Keratinocyte (primary cell): ENCODE measurements at regions not wholly inside any gene's neighbourhood (a gene's known extent, or its start where the extent isn't known, plus 50 kb on each side); places are given as distances from the start of the nearest gene placed in this dataset.

Experiments
- DNase-seq: peaks from one replicate; pipeline ENCODE4 v3.0.0-alpha.2; 2011; ENCODE audit warnings: low read depth, missing footprints, low spot score
- FAIRE-seq: peaks from 2 replicates; lab custom pipeline; 2011; peaks lifted over from hg19 to GRCh38; lab: Jason Lieb, UNC
- H2AFZ ChIP-seq: 2 replicates; pipeline ENCODE4 v1.6.0; 2012; ENCODE audit warnings: low read length, control low read depth, inconsistent platforms; ENCODE audit not compliant: control insufficient read depth
- H3K27ac ChIP-seq: 2 replicates; pipeline ENCODE4 v1.5.1; 2011; ENCODE audit warnings: low read length; ENCODE audit not compliant: control insufficient read depth, insufficient read depth
- H3K27me3 ChIP-seq: 3 replicates; pipeline ENCODE4 v1.6.0; 2011; ENCODE audit warnings: low read length; ENCODE audit not compliant: control insufficient read depth, insufficient read depth; ENCODE audit errors: extremely low read depth
- H3K36me3 ChIP-seq, 2 experiments: 2 replicates in 1 of 2; 3 replicates in 1 of 2; pipeline ENCODE4 v1.5.1; 2011; ENCODE audit warnings: low read length in 2 of 2, mild to moderate bottlenecking in 1 of 2; ENCODE audit not compliant: control insufficient read depth in 2 of 2, insufficient read depth in 2 of 2; ENCODE audit errors: extremely low read depth in 1 of 2
- H3K4me1 ChIP-seq: 3 replicates; pipeline ENCODE4 v1.5.1; 2011; ENCODE audit warnings: low read length; ENCODE audit not compliant: control insufficient read depth, insufficient read depth; ENCODE audit errors: extremely low read depth
- H3K4me2 ChIP-seq: 3 replicates; pipeline ENCODE4 v1.6.0; 2011; ENCODE audit warnings: low read depth, low read length; ENCODE audit not compliant: control insufficient read depth, insufficient read depth; ENCODE audit errors: extremely low read depth
- H3K4me3 ChIP-seq, 3 experiments: fragments of 200-600 bp in 1 of 3; sonication (generic) in 1 of 3; 2 replicates in 2 of 3; 3 replicates in 1 of 3; pipeline ENCODE4 v1.5.1; 2011 to 2016; ENCODE audit warnings: low read length in 3 of 3, mild to moderate bottlenecking in 3 of 3, control low read depth in 2 of 3, inconsistent platforms in 1 of 3, low read depth in 1 of 3, mixed read lengths in 1 of 3, mixed run types in 1 of 3, moderate library complexity in 1 of 3; ENCODE audit not compliant: control insufficient read depth in 2 of 3, insufficient read depth in 2 of 3; ENCODE audit errors: extremely low read depth in 1 of 3
- H3K79me2 ChIP-seq: 2 replicates; pipeline ENCODE4 v1.6.0; 2012; ENCODE audit warnings: low read length; ENCODE audit not compliant: control insufficient read depth, insufficient read depth
- H3K9ac ChIP-seq: 3 replicates; pipeline ENCODE4 v1.6.0; 2011; ENCODE audit warnings: low read length; ENCODE audit not compliant: control insufficient read depth, insufficient read depth; ENCODE audit errors: extremely low read depth
- H3K9me1 ChIP-seq: 3 replicates; pipeline ENCODE4 v1.6.0; 2011; ENCODE audit warnings: low read length; ENCODE audit not compliant: control insufficient read depth, insufficient read depth; ENCODE audit errors: extremely low read depth
- H3K9me3 ChIP-seq: 2 replicates; pipeline ENCODE4 v1.5.1; 2012; ENCODE audit warnings: low read depth, low read length; ENCODE audit not compliant: control insufficient read depth
- H4K20me1 ChIP-seq: 3 replicates; pipeline ENCODE4 v1.6.0; 2011; ENCODE audit warnings: low read length; ENCODE audit not compliant: control insufficient read depth, insufficient read depth; ENCODE audit errors: extremely low read depth
- EZH2 ChIP-seq: IDR thresholded peaks from one replicate; pipeline ENCODE4 v1.6.1; 2012; ENCODE audit warnings: inconsistent platforms, mild to moderate bottlenecking, low read length, moderate library complexity
- dilution Hi-C: fragments of 300-500 bp; cut with MboI; formaldehyde crosslinking; loops from one replicate; pipeline ENCODE4 v1.7.0; 2020; ENCODE audit warnings: low sequenced_read_pairs; ENCODE audit not compliant: extremely low pct_ligation_motif_present
- TF ChIP-seq, protein P1 (sequence below), 3 experiments: IDR thresholded peaks in 1 of 3; conservative IDR thresholded peaks in 1 of 3; optimal IDR thresholded peaks in 1 of 3; 2 replicates in 2 of 3; 3 replicates in 1 of 3; pipeline versions ENCODE3 to v1.5.1; 2011; ENCODE audit warnings: low read length in 3 of 3, mild to moderate bottlenecking in 3 of 3, moderate library complexity in 2 of 3, control low read depth in 1 of 3, inconsistent platforms in 1 of 3; ENCODE audit not compliant: insufficient read depth in 2 of 3; ENCODE audit errors: extremely low read depth in 1 of 3

DNA sequence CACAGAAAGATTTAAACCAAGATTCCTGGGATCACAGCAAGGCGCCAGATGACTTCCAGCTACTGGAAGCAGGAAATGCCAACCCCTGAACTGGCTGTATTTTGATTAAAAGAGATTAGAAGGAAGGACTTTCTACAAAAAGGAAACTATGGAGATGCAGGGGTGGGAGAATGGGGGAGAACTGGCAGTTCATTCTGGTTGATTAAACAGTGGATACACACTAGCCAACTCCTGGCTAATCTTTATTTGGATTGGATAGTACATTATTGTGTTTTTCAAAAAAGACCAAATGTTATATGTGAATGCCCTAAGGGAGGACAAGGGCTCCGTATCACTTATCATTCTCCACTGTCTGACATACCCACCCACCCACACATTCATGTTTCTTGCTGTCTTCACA is 93.2 kb downstream of the CDO1 start:
- no peak for FAIRE-seq
- dilution Hi-C loops: no loop called here

DNA sequence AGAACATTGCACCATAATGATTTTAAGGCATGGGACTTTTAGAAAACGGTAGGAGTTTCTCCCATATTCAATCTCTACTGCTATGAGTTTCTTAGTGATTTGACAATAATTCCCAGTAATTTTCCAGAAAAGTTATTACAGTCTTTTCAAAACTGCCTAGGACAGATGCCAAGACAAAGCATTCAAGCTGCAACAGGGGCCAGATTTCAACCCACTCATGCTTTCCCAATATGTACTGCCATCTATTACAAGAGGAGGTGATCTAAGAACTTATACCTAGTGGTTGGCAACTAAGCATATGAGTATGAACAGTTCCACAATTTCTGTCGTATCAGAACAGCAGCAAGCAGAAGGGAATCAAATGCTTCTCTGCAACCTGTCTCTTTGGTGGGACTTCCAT is 95.1 kb upstream of the TMED7 start:
- Histone ChIP-seq H3K36me3 (no peaks in the 10 kb centered on the region), H3K4me1 (no peaks in the 10 kb centered on the region), H2AFZ (no peak overlapping the region), H3K79me2 (no peaks in the 10 kb centered on the region), H3K9ac (no peak overlapping the region), H3K4me2 (no peak overlapping the region), H3K9me3 (no peaks in the 10 kb centered on the region), H3K27me3 (no peaks in the 10 kb centered on the region), H4K20me1 (no peaks in the 10 kb centered on the region), H3K27ac (no peak overlapping the region), H3K9me1 (no peaks in the 10 kb centered on the region), H3K4me3 (no peak overlapping the region)
- TF ChIP-seq EZH2: no peak
- TF ChIP-seq, protein P1, sequence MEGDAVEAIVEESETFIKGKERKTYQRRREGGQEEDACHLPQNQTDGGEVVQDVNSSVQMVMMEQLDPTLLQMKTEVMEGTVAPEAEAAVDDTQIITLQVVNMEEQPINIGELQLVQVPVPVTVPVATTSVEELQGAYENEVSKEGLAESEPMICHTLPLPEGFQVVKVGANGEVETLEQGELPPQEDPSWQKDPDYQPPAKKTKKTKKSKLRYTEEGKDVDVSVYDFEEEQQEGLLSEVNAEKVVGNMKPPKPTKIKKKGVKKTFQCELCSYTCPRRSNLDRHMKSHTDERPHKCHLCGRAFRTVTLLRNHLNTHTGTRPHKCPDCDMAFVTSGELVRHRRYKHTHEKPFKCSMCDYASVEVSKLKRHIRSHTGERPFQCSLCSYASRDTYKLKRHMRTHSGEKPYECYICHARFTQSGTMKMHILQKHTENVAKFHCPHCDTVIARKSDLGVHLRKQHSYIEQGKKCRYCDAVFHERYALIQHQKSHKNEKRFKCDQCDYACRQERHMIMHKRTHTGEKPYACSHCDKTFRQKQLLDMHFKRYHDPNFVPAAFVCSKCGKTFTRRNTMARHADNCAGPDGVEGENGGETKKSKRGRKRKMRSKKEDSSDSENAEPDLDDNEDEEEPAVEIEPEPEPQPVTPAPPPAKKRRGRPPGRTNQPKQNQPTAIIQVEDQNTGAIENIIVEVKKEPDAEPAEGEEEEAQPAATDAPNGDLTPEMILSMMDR (optimal IDR thresholded peaks at IDR 0.05 in 1 of 3, IDR thresholded peaks at IDR 0.05 in 1 of 3, conservative IDR thresholded peaks at IDR 0.05 in 1 of 3; ENCODE audit: extremely low read depth in 1 of 3, insufficient read depth in 2 of 3, low read length in 3 of 3): no peak
- dilution Hi-C loops: no loop called here
- FAIRE-seq: no peak
- DNase-seq: no peak

More for the DNA sequence above, 93.2 kb downstream of the CDO1 start:
- Histone ChIP-seq H3K9me1 (no peaks in the 10 kb centered on the region), H2AFZ (no peak overlapping the region), H3K36me3 (no peaks in the 10 kb centered on the region), H3K27me3 (no peaks in the 10 kb centered on the region), H3K79me2 (no peaks in the 10 kb centered on the region), H3K9ac (no peak overlapping the region), H4K20me1 (no peaks in the 10 kb centered on the region), H3K27ac (no peak overlapping the region), H3K9me3 (no peaks in the 10 kb centered on the region), H3K4me2 (no peak overlapping the region), H3K4me3 (no peak overlapping the region), H3K4me1 (no peaks in the 10 kb centered on the region)
- DNase-seq: no peak
- no peak for TF ChIP-seq EZH2
- TF ChIP-seq, protein P1 (optimal IDR thresholded peaks at IDR 0.05 in 1 of 3, IDR thresholded peaks at IDR 0.05 in 1 of 3, conservative IDR thresholded peaks at IDR 0.05 in 1 of 3; ENCODE audit: extremely low read depth in 1 of 3, insufficient read depth in 2 of 3, low read length in 3 of 3): no peak
